Esophagus squamous epithelium (tissue), 5 donors: ENCODE measurements at regions not wholly inside any gene's neighbourhood (a gene's known extent, or its start where the extent isn't known, plus 50 kb on each side); places are given as distances from the start of the nearest gene placed in this dataset.

Experiments used
- DNase-seq: peaks from one replicate; lab custom pipeline; 2025; lab: John Stamatoyannopoulos, UW
- H3K27ac ChIP-seq, 4 donors: fragments of 200-600 bp; sonication (generic); one replicate each; pipeline ENCODE4 v1.5.1; 2016 to 2019; ENCODE audit warnings: mild to moderate bottlenecking in 1 of 4
- H3K27me3 ChIP-seq, 4 donors: fragments of 200-600 bp; sonication (generic); 1 replicate in 3 of 4; 2 replicates in 1 of 4; pipeline versions ENCODE4 v1.5.1 to v1.6.0; 2017 to 2021; ENCODE audit warnings: antibody characterized with exemption in 1 of 4
- H3K36me3 ChIP-seq, 3 donors: fragments of 200-600 bp; sonication (generic); one replicate each; pipeline ENCODE4 v1.5.1; 2016 to 2019
- H3K4me1 ChIP-seq, 3 donors: fragments of 200-600 bp; sonication (generic); one replicate each; pipeline ENCODE4 v1.5.1; 2017 to 2019
- H3K4me3 ChIP-seq, 4 donors: fragments of 200-600 bp; sonication (generic); 1 replicate in 3 of 4; 2 replicates in 1 of 4; pipeline ENCODE4 v1.5.1; 2016 to 2019; ENCODE audit warnings: mild to moderate bottlenecking in 2 of 4, moderate library complexity in 1 of 4
- H3K9me3 ChIP-seq, 3 donors: fragments of 200-600 bp; sonication (generic); one replicate each; pipeline ENCODE4 v1.5.1; 2016 to 2019
- POLR2A ChIP-seq, 4 donors: fragments of 450-650 bp; IDR thresholded peaks; one replicate each; pipeline ENCODE4 v1.6.1; 2017; ENCODE audit warnings: antibody characterized with exemption in 4 of 4, mild to moderate bottlenecking in 4 of 4, moderate library complexity in 3 of 4
- WGBS, 2 donors: methylation state at CpG; one replicate each; pipeline ENCODE4 v1.1.5; 2018; 5-methylcytosine and 5-hydroxymethylcytosine counted together
- intact Hi-C: fragments of 100-400 bp; cut with DNase I; formaldehyde crosslinking; loops from one replicate; pipeline ENCODE4 v1.15.0; 2022
- TF ChIP-seq, protein P1 (sequence below), 6 experiments: fragments of 450-650 bp in 4 of 6; fragments of 200-600 bp in 2 of 6; sonication (generic) in 2 of 6; IDR thresholded peaks; one replicate each; pipeline ENCODE4 v1.5.1; 2016 to 2019; ENCODE audit warnings: antibody characterized with exemption in 6 of 6, mild to moderate bottlenecking in 4 of 6, moderate library complexity in 4 of 6
- donor health status: DM: yes; HTN: yes; CAD: no.

DNA sequence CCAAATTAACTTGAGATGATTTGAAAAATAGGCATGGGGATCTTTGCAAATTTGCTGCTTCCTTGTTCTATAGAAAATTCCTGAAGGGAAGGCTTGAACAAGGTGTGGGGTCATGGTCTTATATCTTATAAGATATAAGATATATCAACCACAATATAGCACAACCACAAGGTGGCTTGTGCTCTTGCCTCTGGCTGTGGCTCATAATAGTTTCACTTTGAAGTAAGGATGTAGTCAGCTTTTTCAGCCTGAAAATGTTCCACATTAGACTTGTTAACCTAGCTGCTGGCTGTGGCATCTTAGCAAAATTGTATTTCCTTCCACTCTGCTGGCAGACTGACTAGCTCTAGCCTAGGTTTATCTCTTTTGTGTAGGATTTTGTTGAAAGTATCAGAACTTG lies 169.7 kb downstream of the KLF5 start:
- TF ChIP-seq, protein P1, sequence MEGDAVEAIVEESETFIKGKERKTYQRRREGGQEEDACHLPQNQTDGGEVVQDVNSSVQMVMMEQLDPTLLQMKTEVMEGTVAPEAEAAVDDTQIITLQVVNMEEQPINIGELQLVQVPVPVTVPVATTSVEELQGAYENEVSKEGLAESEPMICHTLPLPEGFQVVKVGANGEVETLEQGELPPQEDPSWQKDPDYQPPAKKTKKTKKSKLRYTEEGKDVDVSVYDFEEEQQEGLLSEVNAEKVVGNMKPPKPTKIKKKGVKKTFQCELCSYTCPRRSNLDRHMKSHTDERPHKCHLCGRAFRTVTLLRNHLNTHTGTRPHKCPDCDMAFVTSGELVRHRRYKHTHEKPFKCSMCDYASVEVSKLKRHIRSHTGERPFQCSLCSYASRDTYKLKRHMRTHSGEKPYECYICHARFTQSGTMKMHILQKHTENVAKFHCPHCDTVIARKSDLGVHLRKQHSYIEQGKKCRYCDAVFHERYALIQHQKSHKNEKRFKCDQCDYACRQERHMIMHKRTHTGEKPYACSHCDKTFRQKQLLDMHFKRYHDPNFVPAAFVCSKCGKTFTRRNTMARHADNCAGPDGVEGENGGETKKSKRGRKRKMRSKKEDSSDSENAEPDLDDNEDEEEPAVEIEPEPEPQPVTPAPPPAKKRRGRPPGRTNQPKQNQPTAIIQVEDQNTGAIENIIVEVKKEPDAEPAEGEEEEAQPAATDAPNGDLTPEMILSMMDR (IDR thresholded peaks at IDR 0.05), result peak in 3 of 6 experiments; percentile 37 to 49 (median 45)
- no peak for TF ChIP-seq POLR2A (IDR thresholded peaks at IDR 0.05)
- peaks cover 0 to 19% (median 0%) of the 10 kb centered on the region in 3 donors for H3K4me1 ChIP-seq
- no peaks in the 10 kb centered on the region for H3K36me3 ChIP-seq
- no peaks in the 10 kb centered on the region for H3K27me3 ChIP-seq
- intact Hi-C loops, result no loop called here
- no peak overlapping the region for H3K4me3 ChIP-seq
- H3K9me3 ChIP-seq, result no peaks in the 10 kb centered on the region
- H3K27ac ChIP-seq, result peak overlapping the region in 3 of 4 donors; percentile 36 to 67 (median 62)
- DNase-seq, result no peak

DNA sequence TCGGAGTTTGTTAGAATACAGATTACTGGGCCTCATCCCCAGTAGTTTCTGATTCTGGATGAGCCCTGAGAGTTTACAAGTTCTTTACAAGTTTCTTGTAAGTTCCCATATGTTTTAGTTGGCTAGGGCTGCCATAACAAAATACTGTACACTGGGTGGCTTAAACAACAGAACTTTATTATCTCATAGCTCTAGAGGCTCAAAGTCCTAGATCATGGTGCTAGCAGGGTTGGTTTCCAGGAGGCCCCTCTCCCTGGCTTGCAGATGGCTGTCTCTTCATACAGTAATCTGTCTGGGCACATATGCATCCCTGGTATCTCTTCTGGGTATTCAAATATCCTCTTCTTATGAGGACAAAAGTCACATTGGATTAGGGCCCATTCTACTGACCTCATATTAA lies 167.2 kb downstream of the KLF5 start:
- intact Hi-C loops, result no loop called here
- Histone ChIP-seq H3K4me1 (peaks cover 0 to 26% (median 0%) of the 10 kb centered on the region in 3 donors), H3K4me3 (no peak overlapping the region), H3K27ac (no peak overlapping the region), H3K9me3 (no peaks in the 10 kb centered on the region), H3K27me3 (no peaks in the 10 kb centered on the region), H3K36me3 (no peaks in the 10 kb centered on the region)
- no peak for DNase-seq
- 89% methylated on average over 1 of the region's 1 CpG for WGBS, 2 donors
- no peak for TF ChIP-seq POLR2A (IDR thresholded peaks at IDR 0.05)
- TF ChIP-seq, protein P1 (IDR thresholded peaks at IDR 0.05), result no peak

DNA sequence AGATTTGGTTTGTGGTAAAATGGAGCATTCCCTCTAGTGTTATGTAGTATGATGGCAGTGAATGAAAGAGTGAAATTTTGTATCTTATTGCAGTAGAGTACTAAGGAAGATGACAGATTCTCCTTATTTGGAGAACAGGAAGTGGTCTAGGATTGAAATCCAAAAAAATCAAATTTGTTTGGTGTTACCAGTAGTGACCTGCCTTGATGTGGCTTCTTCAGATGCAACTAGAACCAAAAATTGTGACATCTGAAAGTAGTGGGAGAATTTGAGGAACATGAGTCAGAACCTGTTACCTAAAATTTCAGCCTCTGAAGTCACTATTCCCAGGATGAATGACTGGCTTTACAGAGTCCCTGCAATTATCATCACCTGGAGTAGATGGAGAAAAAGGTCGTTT lies 165.9 kb downstream of the KLF5 start:
- H3K4me1 ChIP-seq, result peaks cover 0 to 26% (median 0%) of the 10 kb centered on the region in 3 donors
- H3K27me3 ChIP-seq, result no peaks in the 10 kb centered on the region
- TF ChIP-seq, protein P1 (IDR thresholded peaks at IDR 0.05), result no peak
- TF ChIP-seq POLR2A (IDR thresholded peaks at IDR 0.05), result no peak
- no peaks in the 10 kb centered on the region for H3K9me3 ChIP-seq
- H3K36me3 ChIP-seq, result no peaks in the 10 kb centered on the region
- no peak for DNase-seq
- no peak overlapping the region for H3K27ac ChIP-seq
- no peak overlapping the region for H3K4me3 ChIP-seq
- intact Hi-C loops, result no loop called here
- 30 to 59% methylated on average over 1 of the region's 1 CpG for WGBS, 2 donors

DNA sequence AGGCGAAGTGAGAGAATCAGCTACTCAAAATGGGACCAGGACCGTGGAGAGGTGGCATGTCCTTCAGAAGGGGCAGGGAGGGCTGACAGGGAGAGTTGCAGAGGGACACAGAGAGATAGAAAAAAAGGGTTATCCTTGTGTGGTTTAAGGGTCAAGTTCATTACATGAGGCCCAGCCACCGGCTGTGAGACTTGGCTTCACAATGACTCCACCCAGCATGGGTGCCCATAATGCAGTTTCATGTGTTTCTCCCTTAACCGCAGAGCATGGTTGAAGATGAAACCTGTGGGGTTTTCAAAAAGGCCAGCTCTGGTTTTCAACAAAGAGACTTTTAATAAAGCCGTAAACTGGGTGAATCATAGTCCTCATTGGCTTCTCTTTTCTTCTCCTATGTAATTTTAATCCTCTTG lies 164.6 kb downstream of the KLF5 start:
- TF ChIP-seq, protein P1 (IDR thresholded peaks at IDR 0.05), result no peak
- TF ChIP-seq POLR2A (IDR thresholded peaks at IDR 0.05), result no peak
- Histone ChIP-seq H3K27me3 (no peaks in the 10 kb centered on the region), H3K4me3 (no peak overlapping the region), H3K9me3 (no peaks in the 10 kb centered on the region), H3K27ac (no peak overlapping the region), H3K4me1 (peaks cover 0 to 14% (median 0%) of the 10 kb centered on the region in 3 donors), H3K36me3 (no peaks in the 10 kb centered on the region)
- WGBS, 2 donors, result 43 to 72% methylated on average over 3 to 5 of the region's 5 CpGs
- intact Hi-C loops, result no loop called here
- no peak for DNase-seq

DNA sequence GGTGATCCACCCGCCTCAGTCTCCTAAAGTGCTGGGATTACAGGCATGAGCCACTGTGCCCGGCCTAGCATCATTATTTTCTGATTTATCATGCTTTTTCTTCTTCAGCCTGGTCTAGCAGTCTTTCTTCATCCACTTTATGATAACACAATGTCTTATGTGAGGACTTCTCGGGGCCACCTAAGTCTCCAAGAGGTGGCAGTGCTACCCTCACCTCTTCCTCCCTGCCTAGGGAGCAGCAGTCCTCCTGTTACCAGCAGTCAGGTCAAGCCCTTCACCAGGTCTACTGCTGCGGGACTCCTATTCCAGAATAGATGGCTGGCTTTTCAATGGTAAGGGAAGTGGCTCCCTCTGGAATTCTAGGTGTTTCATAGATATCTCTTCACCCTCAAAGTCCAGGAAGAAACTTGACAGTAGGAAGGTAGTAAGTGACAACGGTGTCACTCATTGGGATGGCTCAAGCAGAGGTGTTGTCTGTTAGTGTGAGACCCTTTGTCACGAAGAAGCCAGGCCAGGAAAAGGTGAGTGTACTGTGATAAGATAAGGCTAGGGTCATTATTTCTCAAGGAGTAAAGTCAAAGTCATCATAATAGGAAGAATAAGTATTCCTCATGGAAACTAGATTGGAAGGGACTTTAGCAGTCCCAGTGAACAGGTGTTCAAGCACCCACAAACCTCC lies 164.0 kb downstream of the KLF5 start:
- intact Hi-C loops, result no loop called here
- no peak for DNase-seq
- Histone ChIP-seq H3K4me3 (no peak overlapping the region), H3K36me3 (no peaks in the 10 kb centered on the region), H3K9me3 (no peaks in the 10 kb centered on the region), H3K27ac (no peak overlapping the region), H3K4me1 (peaks cover 0 to 11% (median 0%) of the 10 kb centered on the region in 3 donors), H3K27me3 (no peaks in the 10 kb centered on the region)
- TF ChIP-seq, protein P1 (IDR thresholded peaks at IDR 0.05), result no peak
- 83 to 86% methylated on average over 6 of the region's 6 CpGs for WGBS, 2 donors
